ENCODE measurements at regions not wholly inside any gene's neighbourhood (a gene's known extent, or its start where the extent isn't known, plus 50 kb on each side); places are given as distances from the start of the nearest gene placed in this dataset.

- no peak for TF ChIP-seq CTCF (conservative IDR thresholded peaks at IDR 0.05)
- TF ChIP-seq ZFX (IDR thresholded peaks at IDR 0.05), result no peak
These were observed 233.0 kb downstream of the TFCP2L1 start for GRCh38 chr2:121052023-121052422.

Measured in C4-2B (cell line).